Progenitor cell of endocrine pancreas (in vitro differentiated cells): ENCODE measurements at regions not wholly inside any gene's neighbourhood (a gene's known extent, or its start where the extent isn't known, plus 50 kb on each side); places are given as distances from the start of the nearest gene placed in this dataset.

Experiments used
- DNase-seq: peaks from one replicate; pipeline ENCODE4 v3.0.0; 2021; ENCODE audit warnings: low spot score; ENCODE audit not compliant: unreplicated experiment
- H3K27ac Mint-ChIP-seq: 2 replicates; pipeline ENCODE4 v1.8.0; 2021; ENCODE audit warnings: mild to moderate bottlenecking, moderate library complexity, mixed read lengths
- H3K27me3 Mint-ChIP-seq: 2 replicates; pipeline ENCODE4 v1.8.0; 2021; ENCODE audit warnings: mixed read lengths
- H3K36me3 Mint-ChIP-seq: 2 replicates; pipeline ENCODE4 v1.8.0; 2022; ENCODE audit warnings: mixed read lengths; ENCODE audit not compliant: insufficient read depth
- H3K4me1 Mint-ChIP-seq: 2 replicates; pipeline ENCODE4 v1.8.0; 2021; ENCODE audit warnings: low read depth, mixed read lengths
- H3K4me3 Mint-ChIP-seq: 2 replicates; pipeline ENCODE4 v1.8.0; 2021; ENCODE audit warnings: low read depth, mild to moderate bottlenecking, moderate library complexity, mixed read lengths
- H3K9me3 Mint-ChIP-seq: 2 replicates; pipeline ENCODE4 v1.8.0; 2021; ENCODE audit warnings: low read depth, mixed read lengths
- CTCF ChIP-seq: fragments of 200-600 bp; sonication (generic); IDR thresholded peaks from one replicate; pipeline ENCODE4 v1.5.0; 2021; ENCODE audit warnings: antibody characterized with exemption, mild to moderate bottlenecking; ENCODE audit not compliant: unreplicated experiment

GRCh38 chr3:124588794-124589193, 141.5 kb upstream of the UMPS start:
- Mint-ChIP-seq H3K9me3 (no peaks in the 10 kb centered on the region), H3K27ac (no peak overlapping the region), H3K4me3 (no peak overlapping the region), H3K27me3 (peaks cover 26% of the 10 kb centered on the region), H3K36me3 (peaks cover 1% of the 10 kb centered on the region), H3K4me1 (peaks cover 56% of the 10 kb centered on the region)
- DNase-seq, result no peak
- TF ChIP-seq CTCF, result no peak

DNA sequence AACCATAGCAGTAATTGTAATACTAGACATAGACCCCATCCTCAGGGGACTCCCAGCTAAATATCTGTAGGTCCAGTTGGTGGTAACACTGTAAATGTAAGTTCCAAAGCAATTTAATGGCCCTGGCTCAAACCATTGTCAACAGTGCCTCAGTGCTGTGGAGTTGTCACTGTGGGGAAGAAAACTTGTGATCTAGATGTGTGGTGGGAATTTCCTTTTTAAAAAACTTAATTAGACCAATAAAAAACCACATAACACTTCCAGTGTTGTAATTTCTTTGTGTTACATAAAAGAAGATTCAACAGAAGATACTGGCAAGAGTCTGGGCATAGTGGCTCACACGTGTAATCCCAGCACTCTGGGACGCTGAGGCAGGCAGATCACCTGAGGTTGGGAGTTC, 138.6 kb upstream of the UMPS start:
- H3K4me3 Mint-ChIP-seq, result no peak overlapping the region
- peaks cover 48% of the 10 kb centered on the region for H3K4me1 Mint-ChIP-seq
- peaks cover 1% of the 10 kb centered on the region for H3K36me3 Mint-ChIP-seq
- TF ChIP-seq CTCF, result no peak
- H3K27me3 Mint-ChIP-seq, result peaks cover 4% of the 10 kb centered on the region
- no peak for DNase-seq
- no peaks in the 10 kb centered on the region for H3K9me3 Mint-ChIP-seq
- no peak overlapping the region for H3K27ac Mint-ChIP-seq

GRCh38 chr3:124592658-124593441, 137.4 kb upstream of the UMPS start:
- Mint-ChIP-seq H3K27ac (peak overlapping the region; percentile 97), H3K4me1 (peaks cover 39% of the 10 kb centered on the region), H3K36me3 (no peaks in the 10 kb centered on the region), H3K9me3 (no peaks in the 10 kb centered on the region), H3K4me3 (peak overlapping the region; percentile 60), H3K27me3 (no peaks in the 10 kb centered on the region)
- DNase-seq, result peak; percentile 34
- TF ChIP-seq CTCF, result no peak

GRCh38 chr3:124593442-124593829, 136.8 kb upstream of the UMPS start:
- H3K4me3 Mint-ChIP-seq, result peak overlapping the region; percentile 60
- TF ChIP-seq CTCF, result no peak
- H3K36me3 Mint-ChIP-seq, result no peaks in the 10 kb centered on the region
- H3K27ac Mint-ChIP-seq, result peak overlapping the region; percentile 97
- H3K4me1 Mint-ChIP-seq, result peaks cover 36% of the 10 kb centered on the region
- no peaks in the 10 kb centered on the region for H3K9me3 Mint-ChIP-seq
- DNase-seq, result no peak
- H3K27me3 Mint-ChIP-seq, result no peaks in the 10 kb centered on the region

GRCh38 chr3:124594581-124594980, 135.7 kb upstream of the UMPS start:
- no peak for TF ChIP-seq CTCF
- no peaks in the 10 kb centered on the region for H3K27me3 Mint-ChIP-seq
- no peak overlapping the region for H3K27ac Mint-ChIP-seq
- no peak overlapping the region for H3K4me3 Mint-ChIP-seq
- no peaks in the 10 kb centered on the region for H3K36me3 Mint-ChIP-seq
- H3K9me3 Mint-ChIP-seq, result no peaks in the 10 kb centered on the region
- H3K4me1 Mint-ChIP-seq, result peaks cover 36% of the 10 kb centered on the region
- no peak for DNase-seq
